Activated CD4-positive, alpha-beta T cell treated with anti-CD3 and anti-CD28 coated beads, Interleukin-2, Interleukin-6, amounts not matched to agents 100 ng/mL and 50 ng/mL, durations not matched to agents 16 hours and 8 hours (primary cell): ENCODE measurements at regions not wholly inside any gene's neighbourhood (a gene's known extent, or its start where the extent isn't known, plus 50 kb on each side); places are given as distances from the start of the nearest gene placed in this dataset.
"Not testable (repeated sequence)": the region's sequence is repeated elsewhere in the genome, so short reads cannot be mapped to it uniquely, and the experiment has no call there.

ENCODE experiments used
- DNase-seq: peaks from one replicate; pipeline ENCODE4 v3.0.0-alpha.2; 2020

DNA sequence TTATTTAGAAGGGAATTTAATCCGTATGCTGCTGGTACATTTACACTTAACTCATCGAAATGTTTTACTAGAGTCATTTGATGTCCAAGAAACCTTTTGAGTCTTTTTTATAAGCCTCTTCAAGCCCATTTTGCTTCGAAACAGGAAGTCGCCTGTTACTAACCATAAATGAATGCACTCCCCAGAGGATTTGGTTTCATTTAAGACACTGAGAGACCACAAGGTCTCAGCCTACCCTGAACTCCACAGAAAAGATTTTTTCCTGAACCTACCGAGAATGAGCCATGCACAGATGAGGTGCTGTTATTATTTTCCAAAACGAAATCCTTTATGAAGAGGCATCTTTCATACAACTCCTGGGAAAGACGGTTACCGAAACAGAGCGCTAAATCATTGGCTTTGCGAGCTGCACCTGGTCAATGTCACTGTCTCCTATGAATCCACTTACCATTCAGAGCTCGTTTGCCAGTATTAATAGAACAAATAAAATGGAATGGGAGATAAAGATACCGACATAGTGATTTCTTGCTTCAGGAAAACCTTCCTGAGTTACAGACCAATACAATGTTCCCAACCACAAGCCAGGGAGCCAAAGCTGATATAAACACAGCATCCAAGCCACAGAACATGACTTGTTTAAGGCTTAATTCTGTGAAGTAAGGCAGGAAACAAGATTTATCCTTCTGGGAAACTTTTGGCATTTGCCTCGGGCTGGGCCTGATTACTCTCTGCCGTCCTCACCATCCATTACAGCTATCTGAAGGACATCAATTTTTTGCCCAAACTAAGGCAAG lies 382.1 kb downstream of the OSR1 start:
- DNase-seq: no peak

DNA sequence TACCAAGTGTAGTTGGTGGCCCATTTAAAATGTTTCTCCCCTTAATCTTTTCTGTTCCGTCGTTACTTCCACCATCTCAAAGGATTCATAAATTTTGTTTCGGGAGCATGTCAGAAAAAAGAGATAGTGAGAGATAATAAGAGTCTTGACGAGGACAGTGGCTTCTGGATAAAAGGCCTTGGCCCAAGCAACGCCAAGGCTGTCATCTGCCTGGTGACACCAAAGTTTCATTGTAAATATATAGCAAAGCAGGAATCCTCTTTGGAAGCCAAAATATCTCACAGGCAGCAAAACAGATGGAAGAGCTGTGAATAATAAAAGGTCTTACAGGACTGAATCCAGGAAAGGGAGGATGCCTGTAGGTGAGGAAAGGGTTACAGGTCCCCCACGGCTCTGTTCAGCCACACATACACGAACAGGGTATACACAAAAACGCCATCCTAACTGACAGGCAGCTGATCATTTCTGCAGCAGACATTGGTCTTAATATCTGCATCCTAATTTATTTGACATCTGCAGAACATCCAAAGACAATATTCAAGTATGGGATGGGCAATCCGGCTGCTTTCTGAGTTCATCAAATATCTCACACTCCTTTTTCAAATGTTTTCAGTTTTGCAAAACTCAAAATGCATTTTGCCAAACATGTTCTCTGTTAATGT lies 382.8 kb downstream of the OSR1 start:
- no peak for DNase-seq

DNA sequence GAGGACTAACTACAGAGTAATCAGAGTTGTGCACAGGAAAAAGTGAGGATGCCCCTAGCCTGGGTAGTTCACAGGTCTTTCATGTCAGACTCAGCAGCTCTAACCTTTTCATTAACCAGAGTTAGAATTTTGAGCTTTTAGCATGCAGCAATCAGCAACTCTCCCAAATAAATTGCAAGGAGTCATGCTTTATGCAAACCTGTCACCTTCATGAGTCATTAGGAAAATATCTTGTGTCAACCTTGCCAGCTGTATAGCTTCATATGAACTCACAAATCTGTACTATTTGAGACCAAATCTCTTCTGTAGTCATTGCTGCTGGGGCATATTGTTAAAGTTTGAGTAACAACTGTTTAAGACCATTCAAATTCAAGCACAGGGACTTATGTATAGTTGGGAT lies 382.3 kb upstream of the NT5C1B start:
- no peak for DNase-seq

DNA sequence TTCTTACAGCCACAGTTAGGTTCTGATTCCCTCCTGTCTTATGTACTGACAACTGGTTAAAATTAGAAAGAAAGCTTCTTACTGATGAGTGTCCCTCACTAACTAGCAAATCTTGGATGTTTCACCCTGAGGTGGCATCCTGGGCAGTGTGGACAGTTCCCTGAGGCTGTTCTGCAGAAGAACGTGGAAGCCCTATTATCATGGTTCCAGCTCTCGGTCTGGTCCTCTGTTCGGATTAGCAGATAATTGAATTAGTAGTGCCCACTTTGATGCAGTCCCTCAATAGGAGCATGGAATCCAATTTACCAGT lies 381.7 kb upstream of the NT5C1B start:
- no peak for DNase-seq

- DNase-seq: no peak
These were observed 376.8 kb upstream of the NT5C1B start for GRCh38 chr2:18966131-18966530.

DNA sequence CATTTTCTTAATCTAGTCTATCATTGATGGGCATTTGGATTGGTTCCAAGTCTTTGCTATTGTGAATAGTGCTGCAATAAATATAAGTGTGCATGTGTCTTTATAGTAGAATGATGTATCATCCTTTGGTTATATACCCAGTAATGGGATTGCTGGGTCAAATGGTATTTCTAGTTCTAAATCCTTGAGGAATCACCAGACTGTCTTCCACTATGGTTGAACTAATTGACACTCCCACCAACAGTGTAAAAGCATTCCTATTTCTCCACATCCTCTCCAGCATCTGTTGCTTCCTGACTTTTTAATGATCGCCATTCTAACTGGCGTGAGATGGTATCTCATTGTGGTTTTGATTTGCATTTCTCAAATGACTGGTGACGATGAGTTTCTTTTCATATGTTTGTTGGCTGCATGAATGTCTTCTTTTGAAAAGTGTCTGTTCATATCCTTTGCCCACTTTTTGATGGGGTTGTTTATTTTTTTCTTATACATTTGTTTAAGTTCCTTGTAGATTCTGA lies 374.4 kb upstream of the NT5C1B start:
- not testable (repeated sequence) for DNase-seq

DNA sequence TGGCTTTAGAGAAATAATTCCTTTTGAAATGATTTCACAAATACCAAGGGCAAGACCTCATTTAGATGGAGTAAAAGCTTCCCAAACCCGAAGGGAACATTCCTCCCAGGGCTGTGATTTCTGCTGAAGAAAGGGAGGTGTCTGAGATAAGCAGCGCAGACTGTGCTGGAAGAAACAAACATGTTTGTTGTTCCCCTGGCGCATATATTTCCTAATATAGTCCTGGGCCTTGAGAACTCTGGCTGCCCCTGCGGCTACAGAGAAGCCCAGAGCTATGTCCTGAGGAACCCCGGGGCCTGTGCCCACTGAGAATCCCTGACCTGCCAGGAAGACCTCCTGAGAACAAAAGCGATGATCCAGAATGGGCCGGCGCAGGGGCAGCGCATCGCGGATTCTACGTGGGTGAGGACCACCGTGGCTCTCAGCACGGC lies 372.6 kb upstream of the NT5C1B start:
- no peak for DNase-seq

- no peak for DNase-seq
These were observed 370.8 kb upstream of the NT5C1B start for GRCh38 chr2:18959952-18960717.

DNA sequence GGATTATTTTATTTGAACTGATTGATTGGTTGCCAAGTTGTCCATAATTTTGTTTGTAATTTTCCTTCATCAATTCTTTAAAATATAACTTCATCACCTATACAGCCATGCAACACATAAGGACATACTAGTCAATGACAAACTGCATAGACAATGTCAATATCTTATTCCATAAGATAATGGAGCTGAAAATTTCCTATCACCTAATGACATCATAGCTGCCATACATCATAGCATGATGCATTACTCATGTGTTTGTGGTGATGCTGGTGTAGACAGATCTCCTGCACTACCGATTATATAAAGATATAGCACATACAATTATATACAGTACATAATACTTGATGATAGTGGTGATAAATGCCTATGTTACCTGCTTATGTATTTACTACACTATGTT lies 369.8 kb upstream of the NT5C1B start:
- no peak for DNase-seq

DNA sequence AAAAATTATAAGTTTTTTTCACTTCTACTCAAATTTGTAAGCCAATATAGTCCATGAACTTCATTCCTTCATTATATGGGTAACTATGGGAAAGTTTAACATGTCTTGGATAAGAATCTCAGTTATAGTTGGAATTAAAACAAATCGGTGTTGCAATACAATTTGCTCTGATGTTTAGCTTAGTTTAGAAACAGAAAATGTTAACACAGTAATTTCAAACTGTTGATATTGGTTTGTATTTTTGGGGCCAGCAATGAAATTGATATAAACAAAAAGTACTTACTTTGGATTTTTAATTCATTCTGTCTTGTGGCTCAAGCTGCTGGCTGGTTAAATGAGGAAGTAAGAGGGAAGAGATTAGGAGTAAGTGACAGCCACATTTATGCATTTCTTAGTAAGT lies 368.5 kb upstream of the NT5C1B start:
- no peak for DNase-seq

DNA sequence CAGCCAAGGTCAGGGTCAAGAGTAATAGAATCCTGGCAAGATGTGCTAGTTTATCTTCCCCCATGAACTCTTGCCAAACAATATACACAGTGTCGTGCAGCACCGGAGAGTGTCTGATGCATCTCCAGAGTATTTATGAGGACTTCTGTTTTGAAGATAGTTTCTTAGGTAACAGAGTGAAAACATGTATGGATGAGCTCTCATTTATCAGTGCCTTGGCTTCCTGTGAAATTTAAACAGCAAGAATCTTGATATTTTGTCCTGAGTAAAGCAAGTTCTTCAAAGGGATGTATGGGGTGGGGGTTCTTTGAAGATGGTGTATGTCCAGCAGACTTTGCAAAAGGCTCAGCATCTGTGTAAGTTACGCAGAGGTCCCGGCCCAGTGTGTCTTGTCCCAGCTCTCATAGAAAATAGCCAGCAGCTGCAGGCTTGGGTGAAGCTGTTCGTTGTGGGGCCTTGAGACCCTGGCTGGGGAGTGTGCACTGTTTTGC lies 361.0 kb upstream of the NT5C1B start:
- DNase-seq: no peak

DNA sequence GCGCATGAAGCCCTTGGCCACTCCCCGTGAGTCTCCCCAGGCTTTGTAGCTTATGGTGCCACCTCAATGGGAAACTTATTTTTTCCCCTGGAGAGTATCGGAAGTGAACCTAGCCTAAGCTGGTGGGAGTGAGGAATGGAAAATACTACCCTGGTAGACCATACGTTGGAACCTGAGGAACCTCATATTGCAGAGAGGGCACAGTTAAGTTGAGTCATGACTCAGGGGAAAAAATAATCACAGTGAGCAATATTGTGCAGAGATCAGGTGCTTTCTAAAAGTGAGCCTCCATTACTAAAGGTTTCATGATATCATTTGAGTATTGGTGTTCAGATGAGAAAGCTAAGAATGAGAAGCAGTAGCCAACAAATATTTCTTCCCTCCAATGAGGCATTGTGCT lies 360.5 kb upstream of the NT5C1B start:
- DNase-seq: no peak

- DNase-seq: no peak
These were observed 350.8 kb upstream of the NT5C1B start for GRCh38 chr2:18940184-18940583.

DNA sequence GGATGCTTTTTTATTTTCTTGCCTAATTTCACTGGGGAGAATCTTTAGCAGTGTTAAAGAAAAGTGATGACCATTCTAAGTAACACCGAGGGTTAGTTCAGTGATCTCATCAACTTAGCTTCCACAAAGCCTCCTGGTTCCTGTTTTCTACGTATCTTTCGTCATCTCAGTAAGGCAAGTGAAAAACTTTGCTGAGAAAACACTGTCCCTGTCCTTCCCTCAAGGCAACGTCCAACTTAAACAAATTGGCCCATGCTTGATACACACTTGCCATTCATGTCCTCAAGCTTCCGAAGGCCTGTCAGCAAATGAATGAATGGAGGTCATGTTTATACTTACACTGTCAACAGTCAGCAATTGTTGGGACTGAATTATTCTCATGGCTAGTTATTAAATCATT lies 350.4 kb upstream of the NT5C1B start:
- not testable (repeated sequence) for DNase-seq

DNA sequence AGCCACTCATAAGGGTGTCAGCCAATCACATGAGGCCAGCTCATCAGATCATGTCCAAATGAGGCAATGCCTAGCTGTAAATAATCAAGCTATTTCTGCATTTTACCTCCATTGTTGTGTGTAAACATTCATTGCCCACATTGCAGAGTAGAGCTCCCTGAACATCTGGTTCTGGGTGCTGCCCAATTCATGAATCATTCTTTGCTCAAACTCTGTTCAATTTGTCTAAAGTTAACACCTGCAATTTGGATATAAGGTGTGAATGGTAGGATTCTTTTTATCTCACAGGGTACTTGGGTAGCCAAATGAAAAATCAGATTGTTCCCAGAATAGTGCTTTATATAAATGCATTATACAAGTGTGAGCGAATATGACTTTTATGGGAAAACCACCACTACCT lies 345.5 kb upstream of the NT5C1B start:
- DNase-seq: no peak

GRCh38 chr2:18932853-18933252 lies 343.5 kb upstream of the NT5C1B start:
- DNase-seq: no peak

DNA sequence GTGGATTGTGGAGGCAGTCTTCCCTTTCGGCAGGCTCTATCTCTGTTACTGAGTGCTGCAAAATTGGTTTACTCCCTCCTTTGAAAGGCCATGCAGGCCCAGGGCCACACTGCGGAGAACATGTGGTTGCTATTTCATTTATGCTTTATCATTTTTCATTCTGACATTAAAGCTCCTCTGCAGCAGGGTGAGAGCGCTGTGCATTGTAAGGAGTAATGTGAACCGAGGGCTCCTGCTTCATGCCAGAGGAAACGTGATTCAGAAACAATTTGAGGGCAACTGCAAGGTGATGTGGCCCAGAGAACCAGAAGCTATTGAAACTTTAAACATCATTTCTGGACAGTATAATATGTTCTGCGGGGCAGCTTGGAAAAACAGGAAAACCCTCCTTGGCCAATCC lies 341.6 kb upstream of the NT5C1B start:
- no peak for DNase-seq

DNA sequence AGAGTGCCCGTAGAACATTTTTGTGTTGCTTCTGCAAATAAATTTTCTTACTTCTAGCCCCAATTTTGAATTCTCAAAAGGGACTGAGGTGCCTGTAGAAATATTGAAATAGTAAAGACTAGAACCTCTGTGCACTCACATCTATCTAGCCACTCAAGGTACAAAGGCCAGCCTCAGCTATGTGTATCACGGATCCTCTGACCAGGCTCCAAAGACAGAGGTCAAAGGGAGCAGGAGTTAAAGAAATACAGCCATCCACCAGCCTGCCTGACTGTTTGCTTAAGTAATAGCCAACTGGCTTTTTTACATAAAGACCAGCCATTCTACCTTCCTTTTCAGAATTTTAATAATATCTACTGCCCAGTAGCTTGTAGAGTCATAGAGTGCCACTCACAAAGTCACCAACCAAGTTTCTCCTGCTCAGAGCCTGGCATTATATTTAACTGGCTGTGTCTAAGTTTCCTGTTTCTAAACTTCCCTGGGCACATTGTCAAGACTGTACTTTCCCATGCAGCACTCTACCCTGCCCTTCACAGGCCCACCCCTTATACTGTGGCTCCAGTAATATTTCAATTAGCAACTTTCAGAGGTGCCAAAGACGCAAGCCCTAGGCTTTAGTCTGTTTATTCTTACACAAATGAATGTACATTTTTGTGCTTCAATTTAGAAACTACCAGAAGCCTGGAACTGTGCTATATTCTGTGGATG lies 338.3 kb upstream of the NT5C1B start:
- DNase-seq: no peak

- no peak for DNase-seq
These were observed 337.5 kb upstream of the NT5C1B start for GRCh38 chr2:18926631-18927524.

GRCh38 chr2:18925296-18925695 lies 335.9 kb upstream of the NT5C1B start:
- DNase-seq: no peak

DNA sequence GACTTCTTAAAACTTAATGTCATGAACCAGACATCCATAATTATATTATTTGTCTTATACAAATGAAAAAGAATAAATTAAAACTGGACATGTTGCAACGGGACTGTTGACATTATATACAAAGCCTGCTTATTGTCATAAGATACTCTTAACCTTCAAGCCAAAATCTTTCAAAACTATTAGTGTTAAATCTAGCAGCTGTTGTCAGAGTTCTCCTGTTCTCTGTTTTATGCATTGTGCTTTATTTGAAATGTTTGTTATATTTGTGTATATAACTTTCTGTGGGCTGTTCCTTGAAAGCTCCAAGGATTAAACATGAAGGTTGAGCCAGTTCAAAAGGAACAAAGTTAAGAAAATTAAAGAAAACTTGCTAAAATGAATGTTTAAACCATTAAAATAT lies 335.5 kb upstream of the NT5C1B start:
- DNase-seq: no peak

- no peak for DNase-seq
These were observed 335.0 kb upstream of the NT5C1B start for GRCh38 chr2:18924386-18924785.
